Coronary artery (tissue), 2 donors: ENCODE measurements at regions not wholly inside any gene's neighbourhood (a gene's known extent, or its start where the extent isn't known, plus 50 kb on each side); places are given as distances from the start of the nearest gene placed in this dataset.
"Not testable (repeated sequence)": the region's sequence is repeated elsewhere in the genome, so short reads cannot be mapped to it uniquely, and the experiment has no call there.

Source experiments
- DNase-seq: peaks from one replicate; pipeline ENCODE4 v3.0.0-alpha.2; 2017; ENCODE audit warnings: low spot score
- H3K27ac ChIP-seq, 2 donors: fragments of 200-600 bp; sonication (generic); one replicate each; pipeline ENCODE4 v1.5.1; 2016 to 2019
- H3K4me3 ChIP-seq: fragments of 200-600 bp; sonication (generic); 2 replicates; pipeline ENCODE4 v1.5.1; 2016; ENCODE audit warnings: mild to moderate bottlenecking, moderate library complexity
- TF ChIP-seq, protein P1 (sequence below): fragments of 200-600 bp; sonication (generic); IDR thresholded peaks from one replicate; pipeline ENCODE4 v1.5.1; 2019; ENCODE audit warnings: antibody characterized with exemption

- no peak for DNase-seq
- H3K27ac ChIP-seq = no peak overlapping the region
- no peak overlapping the region for H3K4me3 ChIP-seq
- TF ChIP-seq, protein P1, sequence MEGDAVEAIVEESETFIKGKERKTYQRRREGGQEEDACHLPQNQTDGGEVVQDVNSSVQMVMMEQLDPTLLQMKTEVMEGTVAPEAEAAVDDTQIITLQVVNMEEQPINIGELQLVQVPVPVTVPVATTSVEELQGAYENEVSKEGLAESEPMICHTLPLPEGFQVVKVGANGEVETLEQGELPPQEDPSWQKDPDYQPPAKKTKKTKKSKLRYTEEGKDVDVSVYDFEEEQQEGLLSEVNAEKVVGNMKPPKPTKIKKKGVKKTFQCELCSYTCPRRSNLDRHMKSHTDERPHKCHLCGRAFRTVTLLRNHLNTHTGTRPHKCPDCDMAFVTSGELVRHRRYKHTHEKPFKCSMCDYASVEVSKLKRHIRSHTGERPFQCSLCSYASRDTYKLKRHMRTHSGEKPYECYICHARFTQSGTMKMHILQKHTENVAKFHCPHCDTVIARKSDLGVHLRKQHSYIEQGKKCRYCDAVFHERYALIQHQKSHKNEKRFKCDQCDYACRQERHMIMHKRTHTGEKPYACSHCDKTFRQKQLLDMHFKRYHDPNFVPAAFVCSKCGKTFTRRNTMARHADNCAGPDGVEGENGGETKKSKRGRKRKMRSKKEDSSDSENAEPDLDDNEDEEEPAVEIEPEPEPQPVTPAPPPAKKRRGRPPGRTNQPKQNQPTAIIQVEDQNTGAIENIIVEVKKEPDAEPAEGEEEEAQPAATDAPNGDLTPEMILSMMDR = no peak
Measured at GRCh38 chr19:20318616-20319015, 151.6 kb downstream of the ZNF486 start.

DNA sequence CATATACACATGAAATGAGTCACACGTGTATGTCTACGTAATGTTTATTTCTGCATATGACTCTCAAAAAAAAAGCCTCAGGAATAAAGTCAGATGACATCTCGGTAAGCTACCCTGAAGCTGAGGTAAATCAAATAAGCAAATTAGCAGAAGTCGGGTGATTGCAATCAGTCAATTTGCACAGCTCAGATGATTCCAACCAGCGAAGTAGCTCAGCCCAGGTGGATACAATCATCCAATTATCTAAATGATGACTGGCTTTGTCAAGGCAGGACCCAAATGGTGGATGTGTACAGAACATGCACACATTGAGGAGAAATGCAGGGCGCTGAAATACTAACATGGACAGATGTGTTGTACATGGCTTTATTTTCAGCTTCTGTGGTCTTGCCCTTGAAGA is 148.5 kb downstream of the ZNF486 start:
- Histone ChIP-seq H3K27ac (no peak overlapping the region), H3K4me3 (no peak overlapping the region)
- no peak for DNase-seq
- TF ChIP-seq, protein P1 = no peak

- no peak for DNase-seq
- no peak overlapping the region for H3K27ac ChIP-seq
- TF ChIP-seq, protein P1 = no peak
Measured at GRCh38 chr19:20313894-20314293, 146.9 kb downstream of the ZNF486 start.

DNA sequence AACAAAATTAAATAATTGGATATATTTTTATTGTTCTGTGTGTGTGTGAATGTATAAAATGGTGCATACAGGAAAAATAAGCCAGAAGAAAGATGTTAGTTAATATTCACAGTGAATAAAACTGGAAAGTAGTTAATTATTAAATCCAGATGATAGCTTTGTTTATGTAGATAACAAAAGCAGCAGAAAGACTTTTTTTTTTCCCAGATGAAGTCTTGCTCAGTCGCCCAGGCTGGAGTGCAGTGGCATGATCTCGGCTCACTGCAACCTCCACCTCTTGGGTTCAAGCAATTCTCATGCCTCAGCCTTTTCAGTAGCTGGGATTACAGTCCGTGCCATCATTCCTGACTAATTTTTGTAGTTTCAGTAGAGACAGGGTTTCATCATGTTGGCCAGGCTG is 140.1 kb downstream of the ZNF486 start:
- Histone ChIP-seq H3K4me3 (no peak overlapping the region), H3K27ac (no peak overlapping the region)
- TF ChIP-seq, protein P1 = no peak

More at GRCh38 chr19:20313894-20314293, 146.9 kb downstream of the ZNF486 start:
- H3K4me3 ChIP-seq = no peak overlapping the region

GRCh38 chr19:20296314-20296713 is 129.3 kb downstream of the ZNF486 start:
- H3K4me3 ChIP-seq, H3K27ac ChIP-seq, DNase-seq: not testable (repeated sequence)

More for the DNA sequence above, 140.1 kb downstream of the ZNF486 start:
- no peak for DNase-seq

- TF ChIP-seq, protein P1 = no peak
- no peak overlapping the region for H3K4me3 ChIP-seq
- no peak overlapping the region for H3K27ac ChIP-seq
- DNase-seq = no peak
Measured at GRCh38 chr19:20294181-20294580, 127.2 kb downstream of the ZNF486 start.

DNA sequence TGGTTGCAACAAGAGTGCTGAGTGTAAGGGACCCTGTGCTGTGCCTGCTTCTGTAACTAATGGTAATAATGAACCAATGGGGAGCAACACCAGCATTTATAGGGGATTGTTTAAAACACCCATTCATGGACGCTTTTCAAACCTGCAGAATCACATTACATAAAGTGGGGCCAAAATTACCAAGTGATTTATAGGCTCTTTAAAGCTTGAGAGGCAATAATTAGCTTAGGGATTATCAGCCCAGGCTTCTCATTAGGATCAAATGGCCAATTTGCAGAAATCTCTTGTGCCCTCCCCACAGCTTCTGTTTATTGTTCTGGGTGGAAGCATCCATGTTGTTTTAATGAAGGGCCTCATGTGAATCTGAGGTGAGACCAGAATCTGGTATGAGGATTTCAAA is 125.5 kb downstream of the ZNF486 start:
- H3K27ac ChIP-seq, H3K4me3 ChIP-seq, DNase-seq: not testable (repeated sequence)

DNA sequence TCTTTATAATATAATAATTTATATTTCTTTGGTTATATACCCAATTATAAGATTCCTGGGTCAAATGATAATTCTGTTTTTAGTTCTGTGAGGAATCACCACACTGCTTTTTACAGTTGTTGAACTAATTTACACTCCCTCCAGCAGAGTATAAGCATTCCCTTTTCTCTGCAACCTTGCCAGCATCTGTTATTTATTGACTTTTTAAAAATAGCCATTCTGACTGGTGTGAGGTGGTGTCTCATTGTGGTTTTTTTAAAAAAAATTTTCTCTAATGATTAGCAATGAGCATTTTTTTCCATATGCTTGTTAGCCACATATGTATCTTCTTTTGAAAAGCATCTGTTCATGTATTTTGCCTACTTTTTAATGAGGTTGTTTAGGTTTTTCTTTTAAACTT is 122.2 kb downstream of the ZNF486 start:
- TF ChIP-seq, protein P1 = no peak
- H3K27ac ChIP-seq = no peak overlapping the region
- H3K4me3 ChIP-seq = no peak overlapping the region
- no peak for DNase-seq
